CD4-positive, alpha-beta memory T cell (primary cell): ENCODE measurements at regions not wholly inside any gene's neighbourhood (a gene's known extent, or its start where the extent isn't known, plus 50 kb on each side); places are given as distances from the start of the nearest gene placed in this dataset.

Experiments
- CTCF ChIA-PET: fragments of 350-600 bp; sonication (Branson Sonifier 250); formaldehyde crosslinking; loops from one replicate; lab custom pipeline; 2021; ENCODE audit warnings: inconsistent platforms; ENCODE audit not compliant: partially characterized antibody; lab: Charles Lee
- POLR2A ChIA-PET: fragments of 350-600 bp; sonication (Branson Sonifier 250); formaldehyde crosslinking; loops from one replicate; lab custom pipeline; 2021; ENCODE audit not compliant: partially characterized antibody; lab: Charles Lee
- DNase-seq, 5 donors: peaks; one replicate each; pipeline versions ENCODE4 v3.0.0 to v3.0.0-alpha.2; 2020 to 2022; ENCODE audit warnings: mixed read lengths in 1 of 5
- H3K27ac ChIP-seq: one replicate; pipeline ENCODE4 v1.7.0; 2013; ENCODE audit warnings: low read depth, low read length
- H3K27me3 ChIP-seq: 2 replicates; pipeline ENCODE4 v1.7.0; 2013; ENCODE audit warnings: mild to moderate bottlenecking, low read length, moderate library complexity; ENCODE audit not compliant: insufficient read depth
- H3K36me3 ChIP-seq: 2 replicates; pipeline ENCODE4 v1.7.0; 2013; ENCODE audit warnings: mild to moderate bottlenecking, low read length, moderate library complexity; ENCODE audit not compliant: insufficient read depth
- H3K4me1 ChIP-seq: 2 replicates; pipeline ENCODE4 v1.7.0; 2013; ENCODE audit warnings: mild to moderate bottlenecking, low read length, moderate library complexity; ENCODE audit not compliant: insufficient read depth
- H3K4me3 ChIP-seq, 2 donors: one replicate each; pipeline ENCODE4 v1.7.0; 2013; ENCODE audit warnings: low read length in 2 of 2, mild to moderate bottlenecking in 1 of 2
- H3K9me3 ChIP-seq, 2 donors: one replicate each; pipeline ENCODE4 v1.7.0; 2013; ENCODE audit warnings: low read length in 2 of 2, control low read depth in 1 of 2; ENCODE audit not compliant: control insufficient read depth in 1 of 2
- H3K27ac Mint-ChIP-seq, 7 donors: one replicate each; pipeline ENCODE4 v1.8.0; 2020 to 2021; ENCODE audit warnings: mixed read lengths in 7 of 7, mild to moderate bottlenecking in 6 of 7, inconsistent platforms in 3 of 7, moderate library complexity in 3 of 7
- H3K27me3 Mint-ChIP-seq, 2 donors: one replicate each; pipeline ENCODE4 v1.8.0; 2020 to 2021; ENCODE audit warnings: mixed read lengths in 2 of 2
- H3K36me3 Mint-ChIP-seq, 2 donors: one replicate each; pipeline ENCODE4 v1.8.0; 2020 to 2021; ENCODE audit warnings: mixed read lengths in 2 of 2, inconsistent platforms in 1 of 2, mild to moderate bottlenecking in 1 of 2
- H3K4me1 Mint-ChIP-seq, 4 donors: one replicate each; pipeline ENCODE4 v1.8.0; 2020 to 2021; ENCODE audit warnings: mixed read lengths in 4 of 4, mild to moderate bottlenecking in 1 of 4
- H3K4me3 Mint-ChIP-seq, 8 donors: one replicate each; pipeline ENCODE4 v1.8.0; 2020 to 2021; ENCODE audit warnings: mixed read lengths in 8 of 8, mild to moderate bottlenecking in 7 of 8, moderate library complexity in 6 of 8, inconsistent platforms in 3 of 8
- H3K9me3 Mint-ChIP-seq, 8 donors: one replicate each; pipeline ENCODE4 v1.8.0; 2020 to 2021; ENCODE audit warnings: mixed read lengths in 8 of 8, mild to moderate bottlenecking in 5 of 8, inconsistent platforms in 3 of 8, moderate library complexity in 1 of 8
- intact Hi-C: fragments of 100-400 bp; cut with micrococcal nuclease; formaldehyde crosslinking; loops from one replicate; pipeline ENCODE4 v1.15.1; 2023

- Mint-ChIP-seq H3K4me3 (no peak overlapping the region), H3K27me3 (no peaks in the 10 kb centered on the region), H3K4me1 (no peaks in the 10 kb centered on the region), H3K9me3 (peaks cover 0 to 12% (median 3%) of the 10 kb centered on the region in 8 donors), H3K27ac (no peak overlapping the region), H3K36me3 (no peaks in the 10 kb centered on the region)
- CTCF ChIA-PET: no interaction called here
- H3K27me3 ChIP-seq: no peaks in the 10 kb centered on the region
- H3K9me3 ChIP-seq: no peaks in the 10 kb centered on the region
- H3K4me3 ChIP-seq: no peak overlapping the region
- H3K4me1 ChIP-seq: no peaks in the 10 kb centered on the region
- POLR2A ChIA-PET: no interaction called here
- no peak overlapping the region for H3K27ac ChIP-seq
- H3K36me3 ChIP-seq: no peaks in the 10 kb centered on the region
- intact Hi-C loops: no loop called here
- DNase-seq: no peak
Measured at GRCh38 chr3:117170094-117170493, 460.5 kb downstream of the TUSC7 start.

GRCh38 chr3:117171124-117171523, 461.5 kb downstream of the TUSC7 start:
- H3K27me3 Mint-ChIP-seq: no peaks in the 10 kb centered on the region
- H3K4me1 ChIP-seq: no peaks in the 10 kb centered on the region
- CTCF ChIA-PET: no interaction called here

GRCh38 chr3:117172426-117172825, 462.8 kb downstream of the TUSC7 start:
- POLR2A ChIA-PET: no interaction called here
- Mint-ChIP-seq H3K27ac (no peak overlapping the region), H3K27me3 (no peaks in the 10 kb centered on the region), H3K9me3 (peaks cover 0 to 8% (median 0%) of the 10 kb centered on the region in 8 donors), H3K4me1 (no peaks in the 10 kb centered on the region), H3K36me3 (no peaks in the 10 kb centered on the region), H3K4me3 (no peak overlapping the region)
- DNase-seq: no peak
- Histone ChIP-seq H3K27me3 (no peaks in the 10 kb centered on the region), H3K36me3 (no peaks in the 10 kb centered on the region), H3K4me3 (no peak overlapping the region), H3K4me1 (no peaks in the 10 kb centered on the region), H3K27ac (no peak overlapping the region), H3K9me3 (no peaks in the 10 kb centered on the region)
- CTCF ChIA-PET: no interaction called here
- intact Hi-C loops: no loop called here

More at GRCh38 chr3:117171124-117171523, 461.5 kb downstream of the TUSC7 start:
- Mint-ChIP-seq H3K4me1 (no peaks in the 10 kb centered on the region), H3K27ac (no peak overlapping the region), H3K4me3 (no peak overlapping the region), H3K36me3 (no peaks in the 10 kb centered on the region), H3K9me3 (peaks cover 0 to 8% (median 2%) of the 10 kb centered on the region in 8 donors)
- POLR2A ChIA-PET: no interaction called here
- H3K9me3 ChIP-seq: no peaks in the 10 kb centered on the region
- DNase-seq: no peak
- no peak overlapping the region for H3K27ac ChIP-seq
- H3K4me3 ChIP-seq: no peak overlapping the region
- H3K27me3 ChIP-seq: no peaks in the 10 kb centered on the region
- H3K36me3 ChIP-seq: no peaks in the 10 kb centered on the region
- intact Hi-C loops: no loop called here

GRCh38 chr3:117181222-117181621, 471.6 kb downstream of the TUSC7 start:
- no peak overlapping the region for H3K4me3 Mint-ChIP-seq
- H3K27me3 Mint-ChIP-seq: no peaks in the 10 kb centered on the region
- Histone ChIP-seq H3K27ac (no peak overlapping the region), H3K9me3 (no peaks in the 10 kb centered on the region), H3K27me3 (no peaks in the 10 kb centered on the region), H3K4me3 (no peak overlapping the region), H3K36me3 (no peaks in the 10 kb centered on the region), H3K4me1 (no peaks in the 10 kb centered on the region)
- no peak overlapping the region for H3K27ac Mint-ChIP-seq
- DNase-seq: no peak
- no peaks in the 10 kb centered on the region for H3K4me1 Mint-ChIP-seq
- POLR2A ChIA-PET: no interaction called here
- intact Hi-C loops: no loop called here
- H3K9me3 Mint-ChIP-seq: peaks cover 0 to 12% (median 3%) of the 10 kb centered on the region in 8 donors
- CTCF ChIA-PET: no interaction called here
- no peaks in the 10 kb centered on the region for H3K36me3 Mint-ChIP-seq

GRCh38 chr3:117184574-117184973, 475.0 kb downstream of the TUSC7 start:
- peaks cover 0 to 9% (median 4%) of the 10 kb centered on the region in 8 donors for H3K9me3 Mint-ChIP-seq
- Histone ChIP-seq H3K4me3 (no peak overlapping the region), H3K36me3 (no peaks in the 10 kb centered on the region), H3K27ac (no peak overlapping the region), H3K9me3 (no peaks in the 10 kb centered on the region), H3K27me3 (no peaks in the 10 kb centered on the region), H3K4me1 (no peaks in the 10 kb centered on the region)
- H3K27me3 Mint-ChIP-seq: no peaks in the 10 kb centered on the region
- intact Hi-C loops: no loop called here
- no peaks in the 10 kb centered on the region for H3K36me3 Mint-ChIP-seq
- ChIA-PET POLR2A (no interaction called here), CTCF (no interaction called here)
- no peak overlapping the region for H3K27ac Mint-ChIP-seq
- no peaks in the 10 kb centered on the region for H3K4me1 Mint-ChIP-seq
- no peak for DNase-seq
- no peak overlapping the region for H3K4me3 Mint-ChIP-seq

- Histone ChIP-seq H3K27me3 (no peaks in the 10 kb centered on the region), H3K36me3 (no peaks in the 10 kb centered on the region), H3K9me3 (no peaks in the 10 kb centered on the region), H3K4me3 (no peak overlapping the region), H3K27ac (no peak overlapping the region), H3K4me1 (no peaks in the 10 kb centered on the region)
- intact Hi-C loops: no loop called here
- Mint-ChIP-seq H3K36me3 (no peaks in the 10 kb centered on the region), H3K27ac (no peak overlapping the region), H3K9me3 (peaks cover 0 to 8% (median 3%) of the 10 kb centered on the region in 8 donors), H3K27me3 (no peaks in the 10 kb centered on the region), H3K4me1 (no peaks in the 10 kb centered on the region), H3K4me3 (no peak overlapping the region)
- DNase-seq: no peak
- ChIA-PET CTCF (no interaction called here), POLR2A (no interaction called here)
Measured at GRCh38 chr3:117191245-117191644, 481.7 kb downstream of the TUSC7 start.

- no peaks in the 10 kb centered on the region for H3K9me3 ChIP-seq
- no peak overlapping the region for H3K27ac Mint-ChIP-seq
- H3K4me1 Mint-ChIP-seq: no peaks in the 10 kb centered on the region
- no peaks in the 10 kb centered on the region for H3K36me3 ChIP-seq
- no peaks in the 10 kb centered on the region for H3K27me3 ChIP-seq
- ChIA-PET POLR2A (no interaction called here), CTCF (no interaction called here)
- H3K36me3 Mint-ChIP-seq: no peaks in the 10 kb centered on the region
- intact Hi-C loops: no loop called here
- H3K4me3 Mint-ChIP-seq: no peak overlapping the region
- no peaks in the 10 kb centered on the region for H3K4me1 ChIP-seq
- no peaks in the 10 kb centered on the region for H3K27me3 Mint-ChIP-seq
- H3K4me3 ChIP-seq: no peak overlapping the region
- DNase-seq: no peak
- peaks cover 0 to 5% (median under 1%) of the 10 kb centered on the region in 8 donors for H3K9me3 Mint-ChIP-seq
- H3K27ac ChIP-seq: no peak overlapping the region
Measured at GRCh38 chr3:117192888-117193287, 483.3 kb downstream of the TUSC7 start.

GRCh38 chr3:117193390-117193789, 483.8 kb downstream of the TUSC7 start:
- H3K36me3 ChIP-seq: no peaks in the 10 kb centered on the region
- Mint-ChIP-seq H3K4me3 (no peak overlapping the region), H3K4me1 (no peaks in the 10 kb centered on the region), H3K27me3 (no peaks in the 10 kb centered on the region), H3K9me3 (peaks cover 0 to 5% (median under 1%) of the 10 kb centered on the region in 8 donors), H3K27ac (no peak overlapping the region), H3K36me3 (no peaks in the 10 kb centered on the region)
- H3K27ac ChIP-seq: no peak overlapping the region
- no peak for DNase-seq
- intact Hi-C loops: no loop called here
- H3K27me3 ChIP-seq: no peaks in the 10 kb centered on the region
- no peaks in the 10 kb centered on the region for H3K9me3 ChIP-seq
- POLR2A ChIA-PET: no interaction called here
- H3K4me3 ChIP-seq: no peak overlapping the region
- CTCF ChIA-PET: no interaction called here
- H3K4me1 ChIP-seq: no peaks in the 10 kb centered on the region
